Neural progenitor cell (in vitro differentiated cells): ENCODE measurements at regions not wholly inside any gene's neighbourhood (a gene's known extent, or its start where the extent isn't known, plus 50 kb on each side); places are given as distances from the start of the nearest gene placed in this dataset.

Source experiments
- EZH2 ChIP-seq: fragments of 200-600 bp; sonication (generic); IDR thresholded peaks from 2 replicates; pipeline ENCODE4 v1.6.1; 2017; ENCODE audit warnings: antibody characterized with exemption, mild to moderate bottlenecking, moderate library complexity
- EZH2phosphoT487 ChIP-seq: fragments of 200-600 bp; sonication (generic); IDR thresholded peaks from 2 replicates; pipeline ENCODE4 v1.6.1; 2017; ENCODE audit warnings: antibody characterized with exemption
- TF ChIP-seq, protein P1 (sequence below): fragments of 200-600 bp; sonication (generic); IDR thresholded peaks from 2 replicates; pipeline ENCODE4 v1.5.1; 2017; ENCODE audit warnings: antibody characterized with exemption, mild to moderate bottlenecking

DNA sequence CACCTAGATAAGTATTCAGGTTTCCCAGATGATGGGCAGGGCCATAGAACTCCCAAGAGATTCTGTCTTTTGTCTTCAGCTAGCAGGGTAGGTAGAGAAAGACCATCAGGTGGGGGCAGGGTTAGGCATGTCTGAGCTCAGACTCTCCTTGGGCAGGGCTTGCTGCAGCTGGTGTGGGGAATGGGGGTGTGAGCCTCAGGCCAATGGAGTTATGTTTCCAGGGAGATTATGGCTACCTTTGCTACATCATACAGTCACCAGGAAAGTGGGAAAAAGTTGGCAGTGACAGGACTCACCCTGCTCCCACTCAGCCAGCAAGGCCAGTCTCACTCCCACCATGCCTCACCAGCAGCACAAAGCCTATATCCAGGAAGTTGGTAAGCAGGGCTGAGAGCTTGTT lies 77.8 kb downstream of the DRAM2 start:
- TF ChIP-seq EZH2 (no peak), EZH2phosphoT487 (no peak)
- TF ChIP-seq, protein P1, sequence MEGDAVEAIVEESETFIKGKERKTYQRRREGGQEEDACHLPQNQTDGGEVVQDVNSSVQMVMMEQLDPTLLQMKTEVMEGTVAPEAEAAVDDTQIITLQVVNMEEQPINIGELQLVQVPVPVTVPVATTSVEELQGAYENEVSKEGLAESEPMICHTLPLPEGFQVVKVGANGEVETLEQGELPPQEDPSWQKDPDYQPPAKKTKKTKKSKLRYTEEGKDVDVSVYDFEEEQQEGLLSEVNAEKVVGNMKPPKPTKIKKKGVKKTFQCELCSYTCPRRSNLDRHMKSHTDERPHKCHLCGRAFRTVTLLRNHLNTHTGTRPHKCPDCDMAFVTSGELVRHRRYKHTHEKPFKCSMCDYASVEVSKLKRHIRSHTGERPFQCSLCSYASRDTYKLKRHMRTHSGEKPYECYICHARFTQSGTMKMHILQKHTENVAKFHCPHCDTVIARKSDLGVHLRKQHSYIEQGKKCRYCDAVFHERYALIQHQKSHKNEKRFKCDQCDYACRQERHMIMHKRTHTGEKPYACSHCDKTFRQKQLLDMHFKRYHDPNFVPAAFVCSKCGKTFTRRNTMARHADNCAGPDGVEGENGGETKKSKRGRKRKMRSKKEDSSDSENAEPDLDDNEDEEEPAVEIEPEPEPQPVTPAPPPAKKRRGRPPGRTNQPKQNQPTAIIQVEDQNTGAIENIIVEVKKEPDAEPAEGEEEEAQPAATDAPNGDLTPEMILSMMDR, result no peak
